ENCODE measurements at regions not wholly inside any gene's neighbourhood (a gene's known extent, or its start where the extent isn't known, plus 50 kb on each side); places are given as distances from the start of the nearest gene placed in this dataset.

DNA sequence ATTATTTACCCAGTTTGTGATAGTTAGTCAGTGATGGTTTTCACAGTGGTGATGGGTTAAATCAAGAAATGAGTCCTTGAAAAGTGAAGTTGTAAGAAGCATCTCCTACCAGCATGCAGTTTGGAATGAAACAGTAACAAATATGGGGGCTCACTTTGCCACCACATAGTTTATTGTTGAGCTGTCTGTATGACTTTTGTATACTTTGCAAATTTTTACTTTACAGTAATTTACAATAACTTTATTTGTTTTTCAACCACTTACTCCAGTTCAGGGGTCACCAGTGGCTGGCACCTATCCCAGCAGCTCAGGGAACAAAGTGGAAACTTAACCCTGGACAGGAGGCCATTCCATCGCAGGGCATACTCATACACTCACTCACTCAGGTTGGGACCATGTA lies 64.5 kb upstream of the ANKRD50 start:
- no peak for TF ChIP-seq CTCF (IDR thresholded peaks at IDR 0.05; ENCODE audit: unreplicated experiment)
- H3K36me3 Mint-ChIP-seq (ENCODE audit: insufficient read depth, unreplicated experiment), result no peaks in the 10 kb centered on the region
- H3K4me1 Mint-ChIP-seq (ENCODE audit: low read depth, unreplicated experiment), result no peaks in the 10 kb centered on the region
- no peak for DNase-seq
- CTCF ChIA-PET, result no interaction called here
- no TSS peak for BruUV-seq (replicated peaks)
- no peaks in the 10 kb centered on the region for H3K27me3 Mint-ChIP-seq (ENCODE audit: unreplicated experiment)
- no peaks in the 10 kb centered on the region for H3K9me3 Mint-ChIP-seq (ENCODE audit: low read depth, unreplicated experiment)
- H3K4me3 Mint-ChIP-seq (ENCODE audit: low read depth, unreplicated experiment), result no peak overlapping the region
- intact Hi-C loops (cut with micrococcal nuclease; ENCODE audit: unreplicated experiment), result no loop called here
- no peak overlapping the region for H3K27ac Mint-ChIP-seq (ENCODE audit: unreplicated experiment)

GRCh38 chr4:124768596-124769365 lies 56.2 kb upstream of the ANKRD50 start:
- TF ChIP-seq CTCF (IDR thresholded peaks at IDR 0.05; ENCODE audit: unreplicated experiment), result no peak
- no peak for DNase-seq

GRCh38 chr4:124762956-124763355 lies 50.4 kb upstream of the ANKRD50 start:
- no peak for DNase-seq
- no peak for TF ChIP-seq CTCF (IDR thresholded peaks at IDR 0.05; ENCODE audit: unreplicated experiment)
- intact Hi-C loops (cut with micrococcal nuclease; ENCODE audit: unreplicated experiment), result no loop called here
- H3K4me1 Mint-ChIP-seq (ENCODE audit: low read depth, unreplicated experiment), result no peaks in the 10 kb centered on the region
- H3K36me3 Mint-ChIP-seq (ENCODE audit: insufficient read depth, unreplicated experiment), result no peaks in the 10 kb centered on the region
- no TSS peak for BruUV-seq (replicated peaks)
- H3K9me3 Mint-ChIP-seq (ENCODE audit: low read depth, unreplicated experiment), result no peaks in the 10 kb centered on the region
- no peaks in the 10 kb centered on the region for H3K27me3 Mint-ChIP-seq (ENCODE audit: unreplicated experiment)
- H3K4me3 Mint-ChIP-seq (ENCODE audit: low read depth, unreplicated experiment), result no peak overlapping the region
- CTCF ChIA-PET, result no interaction called here
- no peak overlapping the region for H3K27ac Mint-ChIP-seq (ENCODE audit: unreplicated experiment)

More at GRCh38 chr4:124768596-124769365, 56.2 kb upstream of the ANKRD50 start:
- H3K27me3 Mint-ChIP-seq (ENCODE audit: unreplicated experiment), result no peaks in the 10 kb centered on the region
- H3K9me3 Mint-ChIP-seq (ENCODE audit: low read depth, unreplicated experiment), result no peaks in the 10 kb centered on the region
- H3K4me1 Mint-ChIP-seq (ENCODE audit: low read depth, unreplicated experiment), result no peaks in the 10 kb centered on the region
- no peaks in the 10 kb centered on the region for H3K36me3 Mint-ChIP-seq (ENCODE audit: insufficient read depth, unreplicated experiment)
- intact Hi-C loops (cut with micrococcal nuclease; ENCODE audit: unreplicated experiment), result no loop called here
- CTCF ChIA-PET, result no interaction called here
- no TSS peak for BruUV-seq (replicated peaks)
- H3K27ac Mint-ChIP-seq (ENCODE audit: unreplicated experiment), result no peak overlapping the region
- H3K4me3 Mint-ChIP-seq (ENCODE audit: low read depth, unreplicated experiment), result no peak overlapping the region

Data from Calu3 (cell line).